Activated T-cell treated with anti-CD3 and anti-CD28 coated beads, Interleukin-2, amount 50 U/mL, for 4 hours (primary cell): ENCODE measurements at regions not wholly inside any gene's neighbourhood (a gene's known extent, or its start where the extent isn't known, plus 50 kb on each side); places are given as distances from the start of the nearest gene placed in this dataset.

Experiments used
- ATAC-seq, 2 donors: fragments of 200-7000 bp; cut with Tn5 transposase; one replicate each; pipeline ENCODE4 v1.10.0; 2021
- DNase-seq: peaks from one replicate; pipeline ENCODE4 v3.0.0-alpha.2; 2020
- H3K27me3 Mint-ChIP-seq: one replicate; pipeline ENCODE4 v1.8.0; 2021; ENCODE audit warnings: low read depth, mixed read lengths
- H3K36me3 Mint-ChIP-seq: one replicate; pipeline ENCODE4 v1.8.0; 2022; ENCODE audit warnings: mixed read lengths; ENCODE audit not compliant: insufficient read depth
- H3K4me1 Mint-ChIP-seq: one replicate; pipeline ENCODE4 v1.8.0; 2021; ENCODE audit warnings: low read depth, mixed read lengths
- H3K4me3 Mint-ChIP-seq: one replicate; pipeline ENCODE4 v1.8.0; 2021; ENCODE audit warnings: mild to moderate bottlenecking, moderate library complexity, mixed read lengths
- H3K9me3 Mint-ChIP-seq: one replicate; pipeline ENCODE4 v1.8.0; 2021; ENCODE audit warnings: mixed read lengths

DNA sequence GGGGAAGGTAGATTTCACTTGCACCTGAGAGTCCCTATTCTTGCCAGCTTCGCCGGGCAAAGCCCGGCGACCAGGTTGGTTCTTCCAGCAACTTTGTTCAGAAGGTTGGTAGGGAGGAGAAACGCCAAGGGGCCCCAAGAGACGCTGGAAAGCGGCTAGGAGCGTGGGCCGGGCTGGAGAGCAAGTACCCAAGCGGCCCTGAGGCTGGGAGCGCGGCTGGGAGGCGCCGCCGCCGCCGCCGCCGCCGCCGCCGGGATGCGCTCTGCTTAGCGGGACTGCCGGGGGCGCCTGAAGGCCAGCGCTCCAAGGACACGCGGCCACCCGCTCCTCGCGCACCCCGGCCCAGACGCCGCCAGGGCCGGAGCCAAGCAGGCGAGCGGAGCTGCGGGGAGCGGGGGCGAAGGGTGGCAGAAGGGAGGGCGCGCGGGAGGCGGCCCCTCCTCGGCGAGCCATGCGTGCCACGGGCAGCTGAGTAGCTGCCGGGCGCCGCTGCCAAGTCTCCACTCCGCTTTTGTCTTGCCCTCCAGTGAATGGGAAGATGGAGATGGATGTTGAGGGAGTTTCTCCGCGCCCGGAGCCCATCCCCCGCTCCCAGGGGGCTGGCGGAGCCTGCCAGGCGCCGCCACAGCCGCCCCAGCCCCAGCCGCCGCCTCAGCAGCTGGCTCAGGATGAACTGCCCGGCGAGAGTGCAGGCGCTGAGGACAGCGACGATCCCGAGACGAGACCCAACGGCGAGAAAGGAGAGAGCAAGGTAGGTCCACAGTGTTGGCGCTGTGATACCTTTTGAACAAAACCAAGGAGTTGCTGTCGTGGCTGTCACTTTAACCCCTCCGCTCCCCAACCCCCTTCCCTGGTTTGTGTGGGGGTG lies 227.4 kb upstream of the AZI2 start:
- Mint-ChIP-seq H3K4me3 (no peak overlapping the region), H3K36me3 (no peaks in the 10 kb centered on the region), H3K9me3 (no peaks in the 10 kb centered on the region), H3K4me1 (no peaks in the 10 kb centered on the region), H3K27me3 (peaks cover 56% of the 10 kb centered on the region)
- ATAC-seq (peak in 1 of 2 donors; percentile 23), DNase-seq (no peak)

DNA sequence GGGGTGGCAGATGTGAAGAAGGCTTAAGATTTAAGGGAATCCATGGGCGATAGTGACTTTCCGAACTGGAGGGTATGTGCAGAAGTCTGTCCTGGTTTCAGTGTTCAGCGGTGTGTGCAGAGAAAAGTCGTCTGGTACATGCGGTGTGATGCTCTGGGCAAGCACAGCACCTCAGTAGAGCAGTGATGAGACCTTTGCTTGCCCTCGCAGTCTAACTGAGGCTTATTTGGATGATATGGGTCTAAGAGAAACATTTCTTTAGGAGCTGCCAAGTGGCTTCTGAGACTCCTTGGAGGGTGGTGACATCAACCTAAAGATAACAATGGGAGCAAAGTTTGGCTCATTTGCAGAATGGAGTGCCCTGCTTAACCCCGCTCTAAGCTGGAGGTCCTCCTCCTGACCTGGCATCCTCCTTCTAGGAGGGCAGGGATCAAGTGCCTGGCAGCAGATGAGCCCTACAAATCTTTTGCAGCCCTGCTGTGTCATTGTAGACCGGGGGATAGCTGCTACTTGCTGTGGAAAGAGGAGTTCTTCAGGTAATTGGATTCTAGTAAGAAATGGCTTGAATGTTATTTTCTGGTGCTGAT lies 228.1 kb upstream of the AZI2 start:
- H3K9me3 Mint-ChIP-seq = no peaks in the 10 kb centered on the region
- DNase-seq = no peak
- no peaks in the 10 kb centered on the region for H3K4me1 Mint-ChIP-seq
- H3K27me3 Mint-ChIP-seq = peaks cover 59% of the 10 kb centered on the region
- H3K4me3 Mint-ChIP-seq = no peak overlapping the region
- no peak for ATAC-seq
- H3K36me3 Mint-ChIP-seq = no peaks in the 10 kb centered on the region

DNA sequence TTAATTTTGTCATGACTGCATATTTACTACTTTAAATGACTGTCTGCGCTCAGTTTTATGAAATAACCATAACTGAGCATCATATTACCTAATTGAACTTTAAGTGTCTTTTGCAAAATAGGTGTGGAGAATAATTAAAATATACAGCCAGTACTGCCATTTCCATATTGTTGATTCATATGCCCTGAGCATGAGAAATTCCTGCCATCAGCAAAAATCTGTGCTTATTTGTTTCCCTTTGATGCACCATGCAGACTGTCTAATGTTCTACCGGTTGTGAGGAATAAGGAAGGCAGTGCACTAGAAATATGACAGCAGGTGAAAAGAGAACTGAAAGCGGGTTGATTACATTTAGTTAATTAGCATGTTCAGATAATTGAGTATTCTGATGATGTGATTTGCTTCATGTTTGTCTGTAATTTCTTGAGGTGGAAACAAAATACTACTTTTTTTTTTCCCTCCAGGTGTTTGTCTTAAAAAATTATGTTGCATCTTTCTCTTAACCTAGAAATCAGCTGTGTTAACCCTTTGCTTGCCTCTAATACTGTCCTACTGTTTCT lies 229.4 kb upstream of the AZI2 start:
- DNase-seq (no peak), ATAC-seq (no peak)
- H3K36me3 Mint-ChIP-seq = no peaks in the 10 kb centered on the region
- H3K4me1 Mint-ChIP-seq = no peaks in the 10 kb centered on the region
- H3K9me3 Mint-ChIP-seq = no peaks in the 10 kb centered on the region
- H3K4me3 Mint-ChIP-seq = no peak overlapping the region
- H3K27me3 Mint-ChIP-seq = peaks cover 55% of the 10 kb centered on the region

DNA sequence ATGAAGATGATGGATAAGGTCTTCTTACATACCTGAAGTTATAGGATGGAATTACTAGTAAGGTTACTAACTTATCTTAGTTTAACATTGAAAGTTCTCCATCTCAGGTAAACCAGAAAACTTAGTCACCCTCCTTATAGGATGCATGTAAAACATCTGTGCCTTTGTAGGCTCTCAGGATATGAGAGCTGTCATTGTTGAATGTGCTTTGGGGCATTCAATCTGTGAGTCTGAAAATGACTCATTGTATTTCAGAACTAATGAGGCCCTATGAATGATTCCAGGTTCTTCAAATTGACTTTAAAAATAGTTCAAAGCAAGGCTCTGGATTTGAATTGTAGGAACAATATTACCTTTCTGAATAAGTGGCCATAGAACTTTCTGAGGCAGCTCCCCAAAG lies 237.7 kb upstream of the AZI2 start:
- peaks cover 3% of the 10 kb centered on the region for H3K27me3 Mint-ChIP-seq
- no peaks in the 10 kb centered on the region for H3K36me3 Mint-ChIP-seq
- H3K4me1 Mint-ChIP-seq = no peaks in the 10 kb centered on the region
- ATAC-seq (no peak), DNase-seq (no peak)
- no peak overlapping the region for H3K4me3 Mint-ChIP-seq
- H3K9me3 Mint-ChIP-seq = no peaks in the 10 kb centered on the region

DNA sequence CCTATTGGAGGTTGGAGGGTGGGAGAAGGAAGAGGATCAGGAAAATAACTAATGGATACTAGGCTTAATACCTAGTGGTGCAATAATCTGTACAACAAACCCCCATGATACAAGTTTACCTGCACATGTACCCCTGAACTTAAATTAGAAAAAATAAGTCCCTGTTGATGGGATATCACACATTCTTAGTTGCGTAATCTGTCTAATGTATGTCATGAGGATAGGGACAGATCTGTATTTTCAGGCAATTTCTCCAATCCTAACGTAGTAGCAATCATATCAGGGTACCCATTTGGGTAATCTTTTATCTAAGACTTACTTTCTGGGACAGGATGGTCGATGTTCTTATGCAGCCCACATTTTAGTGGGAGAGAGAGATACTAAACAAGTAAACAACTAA lies 239.1 kb upstream of the AZI2 start:
- Mint-ChIP-seq H3K27me3 (peaks cover 1% of the 10 kb centered on the region), H3K4me1 (no peaks in the 10 kb centered on the region), H3K9me3 (no peaks in the 10 kb centered on the region), H3K4me3 (no peak overlapping the region), H3K36me3 (no peaks in the 10 kb centered on the region)
- DNase-seq (no peak), ATAC-seq (no peak)

DNA sequence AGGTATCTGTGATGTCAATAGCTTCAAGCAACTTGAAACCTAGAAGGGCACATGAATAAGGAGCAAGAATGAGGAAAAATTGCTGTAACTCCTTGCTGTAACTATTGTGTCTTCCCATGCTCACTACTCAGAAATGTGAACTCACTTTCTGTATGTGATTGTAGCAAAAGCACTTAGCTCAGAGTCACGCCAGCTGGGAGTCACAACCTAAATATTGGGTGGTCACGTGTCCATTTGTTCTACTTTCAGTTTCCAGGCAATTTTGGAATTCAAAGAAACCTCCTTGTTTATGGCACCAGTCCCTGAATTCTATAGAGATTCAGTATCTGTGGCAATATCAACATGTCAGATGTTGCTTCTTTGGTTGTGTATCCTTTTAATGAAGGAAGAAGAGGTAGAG lies 241.6 kb upstream of the AZI2 start:
- no peak for ATAC-seq
- H3K4me1 Mint-ChIP-seq = no peaks in the 10 kb centered on the region
- H3K9me3 Mint-ChIP-seq = no peaks in the 10 kb centered on the region
- H3K4me3 Mint-ChIP-seq = no peak overlapping the region
- H3K27me3 Mint-ChIP-seq = peaks cover 1% of the 10 kb centered on the region
- H3K36me3 Mint-ChIP-seq = no peaks in the 10 kb centered on the region
- DNase-seq = no peak

DNA sequence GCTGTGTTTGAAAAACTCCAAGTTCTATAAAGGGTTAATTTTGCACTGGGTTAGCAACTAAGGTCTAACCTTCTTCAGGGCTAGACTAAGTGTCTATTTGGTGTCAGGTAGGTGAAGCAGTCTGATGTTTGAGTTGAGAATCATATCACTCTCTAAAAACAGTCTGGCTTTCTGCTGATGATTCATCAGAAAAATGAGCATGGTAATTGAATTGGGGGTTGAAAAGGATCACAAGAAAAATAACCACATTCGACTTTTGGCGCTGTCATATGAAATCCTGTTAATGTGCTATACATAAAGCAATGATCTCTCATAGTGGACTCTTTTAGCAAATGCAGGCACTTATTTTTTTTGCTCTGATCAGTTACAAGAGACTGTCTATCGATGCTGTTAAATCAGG lies 242.2 kb upstream of the AZI2 start:
- Mint-ChIP-seq H3K4me1 (no peaks in the 10 kb centered on the region), H3K27me3 (no peaks in the 10 kb centered on the region), H3K36me3 (no peaks in the 10 kb centered on the region), H3K9me3 (no peaks in the 10 kb centered on the region), H3K4me3 (no peak overlapping the region)
- ATAC-seq (no peak), DNase-seq (no peak)

DNA sequence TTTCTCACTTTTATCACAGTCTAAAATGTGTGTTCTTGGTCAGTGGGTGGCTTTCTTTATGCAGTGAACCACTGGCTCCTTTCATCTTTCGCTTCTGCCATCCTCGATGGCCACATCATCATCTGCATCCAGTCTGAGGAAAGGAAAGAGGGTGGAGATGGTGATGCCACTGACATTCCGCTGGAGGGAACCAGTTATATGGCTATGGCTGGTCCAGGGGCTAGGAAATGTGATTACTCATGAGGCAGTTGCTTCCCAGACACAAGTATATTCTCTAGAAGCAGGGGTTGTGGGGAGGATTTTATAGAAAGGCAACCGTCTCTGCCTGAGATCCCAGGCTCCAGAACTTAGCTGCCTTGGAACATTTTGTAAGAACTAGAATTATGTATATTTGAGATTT lies 246.7 kb upstream of the AZI2 start:
- DNase-seq = no peak
- Mint-ChIP-seq H3K36me3 (no peaks in the 10 kb centered on the region), H3K4me1 (no peaks in the 10 kb centered on the region), H3K27me3 (peaks cover 2% of the 10 kb centered on the region), H3K9me3 (no peaks in the 10 kb centered on the region), H3K4me3 (no peak overlapping the region)
- ATAC-seq = no peak

DNA sequence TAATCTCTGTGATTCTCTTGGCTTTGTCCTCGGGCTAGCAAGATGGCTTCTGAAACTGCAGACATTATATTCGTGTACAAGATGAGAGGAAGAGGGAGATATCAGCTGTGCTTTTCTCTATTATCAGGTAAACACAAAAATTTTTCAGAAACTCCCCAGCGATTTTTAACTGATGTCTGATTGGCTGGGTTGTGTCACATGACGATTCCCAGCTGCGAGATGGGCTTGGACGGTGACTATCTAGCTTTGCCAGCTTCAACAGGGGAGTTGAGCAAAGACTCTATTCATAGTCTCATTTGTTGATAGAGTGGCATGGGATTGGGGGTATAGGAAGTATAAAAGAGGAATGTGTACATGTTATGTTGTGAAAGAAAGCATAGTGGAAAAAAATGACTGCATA lies 248.8 kb upstream of the AZI2 start:
- H3K4me1 Mint-ChIP-seq = no peaks in the 10 kb centered on the region
- no peak overlapping the region for H3K4me3 Mint-ChIP-seq
- DNase-seq = no peak
- H3K36me3 Mint-ChIP-seq = no peaks in the 10 kb centered on the region
- peaks cover 4% of the 10 kb centered on the region for H3K27me3 Mint-ChIP-seq
- H3K9me3 Mint-ChIP-seq = no peaks in the 10 kb centered on the region
- ATAC-seq = no peak

DNA sequence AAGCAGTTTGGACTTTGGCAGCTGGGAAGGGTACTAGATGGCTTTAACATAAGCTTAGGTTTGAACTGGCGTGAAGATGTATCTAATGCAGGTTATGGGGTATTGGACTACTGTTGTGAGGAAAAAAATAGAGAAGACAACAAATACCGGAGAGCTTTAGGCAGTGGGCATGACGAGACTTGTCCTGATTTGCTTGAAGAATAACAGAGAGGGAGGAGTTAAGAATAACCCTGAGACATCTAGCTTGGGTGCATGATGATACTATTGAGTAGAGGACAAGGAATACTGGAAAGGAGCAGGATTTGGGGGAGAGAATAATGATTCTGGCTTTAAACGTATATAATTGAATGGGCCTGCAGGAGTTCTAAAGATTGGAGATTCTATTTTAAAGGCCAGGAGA lies 249.5 kb upstream of the AZI2 start:
- no peak overlapping the region for H3K4me3 Mint-ChIP-seq
- H3K36me3 Mint-ChIP-seq = no peaks in the 10 kb centered on the region

DNA sequence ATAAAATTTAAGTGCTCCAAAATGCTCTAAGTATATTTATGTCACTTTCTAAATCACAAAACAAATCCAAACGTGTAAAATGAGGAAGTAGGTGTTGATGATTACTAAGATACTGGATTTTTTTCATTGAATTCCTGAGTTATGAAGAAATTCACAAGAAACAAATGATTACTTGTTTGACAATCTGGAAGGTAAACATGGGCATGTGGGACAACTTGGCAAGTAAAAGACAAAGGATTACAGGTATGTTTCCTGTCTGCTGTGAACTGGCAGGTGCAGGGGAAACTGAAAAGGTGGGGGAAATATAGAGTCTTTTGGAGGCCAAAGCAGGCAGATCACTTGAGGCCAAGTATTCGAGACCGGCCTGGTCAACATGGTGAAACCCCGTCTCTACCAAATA lies 252.7 kb upstream of the AZI2 start:
- H3K9me3 Mint-ChIP-seq = no peaks in the 10 kb centered on the region
- H3K27me3 Mint-ChIP-seq = peaks cover 4% of the 10 kb centered on the region
- no peak for DNase-seq
- ATAC-seq = no peak
- no peaks in the 10 kb centered on the region for H3K36me3 Mint-ChIP-seq
- no peak overlapping the region for H3K4me3 Mint-ChIP-seq
- no peaks in the 10 kb centered on the region for H3K4me1 Mint-ChIP-seq

More for the DNA sequence above, 249.5 kb upstream of the AZI2 start:
- no peak for DNase-seq
- ATAC-seq = no peak
- Mint-ChIP-seq H3K4me1 (no peaks in the 10 kb centered on the region), H3K9me3 (no peaks in the 10 kb centered on the region), H3K27me3 (peaks cover 4% of the 10 kb centered on the region)

DNA sequence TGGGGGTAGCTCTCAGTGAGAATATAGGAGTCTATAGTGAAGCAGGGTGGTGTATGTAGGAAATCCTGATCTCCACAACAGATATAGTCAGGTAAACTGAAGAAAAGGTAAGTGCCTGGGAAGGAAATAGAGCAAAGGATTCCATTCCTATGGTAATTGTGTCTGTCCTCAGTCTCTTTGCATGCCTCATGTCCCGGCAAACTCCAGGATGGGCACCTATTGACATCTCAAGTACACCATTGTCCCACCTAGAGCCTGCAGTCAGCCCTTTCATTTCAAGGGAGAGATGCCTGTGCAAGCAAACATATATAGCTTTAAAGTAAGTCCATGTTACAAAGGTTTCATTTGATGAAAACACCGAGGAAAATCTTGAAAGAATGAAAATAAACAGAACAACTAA lies 257.7 kb upstream of the AZI2 start:
- H3K4me1 Mint-ChIP-seq = no peaks in the 10 kb centered on the region
- DNase-seq = no peak
- ATAC-seq = no peak
- peaks cover 1% of the 10 kb centered on the region for H3K27me3 Mint-ChIP-seq
- no peaks in the 10 kb centered on the region for H3K36me3 Mint-ChIP-seq
- H3K4me3 Mint-ChIP-seq = no peak overlapping the region
- no peaks in the 10 kb centered on the region for H3K9me3 Mint-ChIP-seq

DNA sequence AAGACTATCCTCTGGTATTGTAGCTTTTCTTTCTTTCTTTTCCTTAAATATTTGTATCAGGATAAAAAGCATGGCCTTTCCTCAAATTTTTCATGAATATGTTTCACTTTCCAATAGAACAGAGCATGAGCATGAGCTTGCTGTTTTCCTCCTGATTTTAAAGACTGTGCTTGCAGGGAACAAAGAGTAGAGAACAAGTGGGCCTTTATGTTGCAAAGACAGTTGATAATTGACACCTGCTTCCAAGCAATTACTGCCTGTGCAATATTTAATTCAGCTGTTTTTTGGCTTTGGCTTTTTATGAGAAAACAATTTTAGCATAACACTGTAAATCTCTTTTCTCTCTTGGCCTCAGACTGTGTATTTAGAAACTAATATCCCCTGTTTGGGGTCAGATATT lies 263.6 kb upstream of the AZI2 start:
- Mint-ChIP-seq H3K36me3 (no peaks in the 10 kb centered on the region), H3K27me3 (no peaks in the 10 kb centered on the region), H3K4me3 (no peak overlapping the region), H3K9me3 (no peaks in the 10 kb centered on the region), H3K4me1 (no peaks in the 10 kb centered on the region)
- ATAC-seq = no peak
- no peak for DNase-seq

DNA sequence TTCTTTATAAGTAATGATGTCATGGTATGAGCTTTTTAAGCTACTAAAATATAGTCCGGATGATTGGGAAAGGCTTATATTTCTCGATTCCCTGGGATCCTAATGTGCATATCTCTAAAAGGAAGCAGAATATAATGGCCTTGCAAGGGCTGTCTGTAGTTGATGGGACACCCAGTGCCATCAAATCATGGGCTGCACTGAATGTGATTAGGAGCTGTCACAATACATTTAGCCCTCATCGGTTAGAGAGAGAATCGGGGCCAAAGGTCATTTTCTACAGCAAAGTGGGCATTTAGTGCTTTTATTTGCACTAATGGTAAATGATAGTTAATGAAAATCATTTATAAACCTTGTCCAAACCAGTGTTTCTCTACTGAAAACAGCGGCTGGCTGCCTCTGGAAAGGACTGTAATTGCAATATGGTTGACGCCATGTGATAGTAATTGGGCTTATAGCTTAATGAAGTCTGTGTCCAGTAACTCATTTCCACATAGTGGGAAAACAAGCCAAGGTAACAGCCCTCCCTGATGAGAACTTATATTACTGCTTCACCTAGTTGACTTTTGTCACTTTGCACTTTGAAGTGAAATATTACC lies 265.0 kb upstream of the AZI2 start:
- no peaks in the 10 kb centered on the region for H3K9me3 Mint-ChIP-seq
- no peaks in the 10 kb centered on the region for H3K4me1 Mint-ChIP-seq
- H3K36me3 Mint-ChIP-seq = no peaks in the 10 kb centered on the region
- no peak overlapping the region for H3K4me3 Mint-ChIP-seq
- no peaks in the 10 kb centered on the region for H3K27me3 Mint-ChIP-seq
- DNase-seq (no peak), ATAC-seq (no peak)

DNA sequence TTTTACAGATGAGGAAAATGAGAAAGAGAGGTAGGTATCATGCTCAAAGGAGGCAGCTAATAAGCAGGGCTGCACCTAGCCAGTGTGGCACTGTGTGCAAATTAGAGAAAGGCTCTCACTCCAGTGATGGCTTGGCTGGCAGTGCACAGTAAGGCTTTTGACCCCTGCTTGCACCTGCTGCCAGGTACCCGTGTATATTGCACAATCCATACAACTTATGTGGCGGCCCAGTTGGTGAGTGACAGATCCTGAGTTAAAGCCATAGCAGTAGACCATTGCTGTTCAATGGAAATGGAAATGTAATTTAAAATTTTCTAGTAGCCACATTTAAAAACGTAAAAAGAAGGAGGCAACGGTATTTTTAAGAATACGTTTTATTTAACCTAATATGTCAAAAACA lies 266.4 kb upstream of the AZI2 start:
- DNase-seq (no peak), ATAC-seq (no peak)
- Mint-ChIP-seq H3K9me3 (no peaks in the 10 kb centered on the region), H3K4me3 (no peak overlapping the region), H3K4me1 (no peaks in the 10 kb centered on the region), H3K36me3 (no peaks in the 10 kb centered on the region), H3K27me3 (no peaks in the 10 kb centered on the region)
